ACC112 (cell line): ENCODE measurements at regions not wholly inside any gene's neighbourhood (a gene's known extent, or its start where the extent isn't known, plus 50 kb on each side); places are given as distances from the start of the nearest gene placed in this dataset.

Source experiments
- H2AFZ ChIP-seq: fragments of 200-600 bp; sonication (generic); one replicate; pipeline ENCODE4 v1.6.0; 2017; ENCODE audit warnings: antibody characterized with exemption, low read length; ENCODE audit not compliant: unreplicated experiment
- H3K27ac ChIP-seq: fragments of 200-600 bp; sonication (generic); 2 replicates; pipeline ENCODE4 v1.5.1; 2014; ENCODE audit warnings: low read depth, mild to moderate bottlenecking, antibody characterized with exemption, low read length, moderate library complexity
- H3K27me3 ChIP-seq: fragments of 200-600 bp; sonication (generic); 2 replicates; pipeline ENCODE4 v1.6.1; 2014; ENCODE audit warnings: mild to moderate bottlenecking, antibody characterized with exemption, low read length, moderate library complexity, mixed read lengths; ENCODE audit not compliant: insufficient read depth
- H3K36me3 ChIP-seq: fragments of 200-600 bp; sonication (generic); 2 replicates; pipeline ENCODE4 v1.6.1; 2016; ENCODE audit warnings: mild to moderate bottlenecking, antibody characterized with exemption, low read length, moderate library complexity, mixed read lengths; ENCODE audit not compliant: insufficient read depth
- H3K4me1 ChIP-seq: fragments of 200-600 bp; sonication (generic); one replicate; pipeline ENCODE4 v1.6.1; 2016; ENCODE audit warnings: low read length, mixed read lengths; ENCODE audit not compliant: insufficient read depth, unreplicated experiment, control insufficient read depth
- H3K4me3 ChIP-seq: fragments of 200-600 bp; sonication (generic); 2 replicates; pipeline ENCODE4 v1.5.1; 2014; ENCODE audit warnings: mild to moderate bottlenecking, low read depth, low read length
- H3K79me2 ChIP-seq: fragments of 200-600 bp; sonication (generic); one replicate; pipeline ENCODE4 v1.6.0; 2016; ENCODE audit warnings: low read length; ENCODE audit not compliant: control insufficient read depth, unreplicated experiment, insufficient read depth

DNA sequence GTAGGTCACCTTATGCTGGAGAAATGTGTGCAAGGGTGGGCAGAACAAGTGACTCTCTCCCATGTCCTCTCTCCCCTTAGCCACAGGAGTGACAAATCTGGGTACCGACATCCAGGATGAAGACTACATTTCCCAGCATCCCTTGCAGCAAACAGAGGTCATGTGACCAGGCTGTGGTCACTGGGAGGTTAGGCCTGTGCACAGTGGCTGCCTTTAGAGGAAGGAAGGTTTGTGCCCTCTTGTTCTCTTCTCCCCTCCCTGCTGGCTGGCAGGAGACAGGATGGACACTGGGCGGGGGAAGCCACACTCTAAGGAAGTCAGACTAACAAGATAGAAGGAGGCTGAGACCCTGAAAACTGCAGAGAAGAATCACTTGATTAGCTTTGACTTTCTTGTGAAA lies 360.2 kb downstream of the PREX1 start:
- Histone ChIP-seq H3K27ac (no peak overlapping the region), H3K4me3 (no peak overlapping the region), H3K36me3 (no peaks in the 10 kb centered on the region), H3K79me2 (no peaks in the 10 kb centered on the region), H2AFZ (no peak overlapping the region), H3K27me3 (no peaks in the 10 kb centered on the region; the same call in 1 of the 2 replicates), H3K4me1 (no peaks in the 10 kb centered on the region)

DNA sequence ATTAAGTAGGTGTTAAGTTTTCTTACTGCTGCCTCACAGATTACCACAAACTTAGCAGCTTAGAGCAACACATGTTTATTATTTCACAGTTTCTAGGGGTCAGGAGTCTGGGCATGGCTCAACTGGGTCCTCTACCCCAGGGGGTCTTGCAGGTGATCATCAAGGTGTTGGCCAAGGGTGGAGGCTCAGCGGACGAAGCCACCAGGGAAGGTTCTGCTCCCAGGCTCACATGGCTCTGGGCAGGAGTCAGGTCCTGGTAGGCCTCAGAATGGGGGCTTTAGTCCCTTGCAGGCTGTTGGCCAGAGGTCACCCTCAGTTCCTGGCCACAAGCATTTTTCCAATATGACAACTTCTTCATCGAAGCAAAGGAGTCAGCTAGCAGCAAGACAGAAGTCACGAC lies 362.5 kb downstream of the PREX1 start:
- H3K4me1 ChIP-seq, result no peaks in the 10 kb centered on the region
- peaks cover 20% of the 10 kb centered on the region; the same call in 1 of the 2 replicates for H3K27me3 ChIP-seq
- no peak overlapping the region for H2AFZ ChIP-seq
- no peak overlapping the region for H3K4me3 ChIP-seq
- H3K27ac ChIP-seq, result no peak overlapping the region
- H3K36me3 ChIP-seq, result no peaks in the 10 kb centered on the region
- H3K79me2 ChIP-seq, result no peaks in the 10 kb centered on the region

DNA sequence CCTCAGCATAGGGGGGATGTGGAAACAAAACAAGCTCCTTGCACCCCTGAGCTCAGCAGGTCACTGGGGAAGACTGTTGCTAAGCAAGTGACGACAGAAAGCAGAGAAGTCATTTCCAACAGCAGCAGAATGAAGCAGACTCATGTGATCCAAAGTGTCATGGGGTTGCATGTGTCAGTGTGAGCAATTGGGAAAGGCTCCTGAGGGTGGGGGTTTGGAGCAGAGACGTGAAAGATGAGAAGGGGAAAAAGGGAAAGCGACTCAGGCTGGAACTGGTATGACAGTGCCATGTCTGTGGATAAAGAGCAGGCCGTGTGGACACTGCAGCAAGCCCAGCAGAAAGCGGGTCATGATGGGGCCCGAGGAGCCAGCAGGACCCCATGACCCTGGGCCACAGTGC lies 363.9 kb downstream of the PREX1 start:
- H3K79me2 ChIP-seq, result no peaks in the 10 kb centered on the region
- H3K4me1 ChIP-seq, result no peaks in the 10 kb centered on the region
- no peaks in the 10 kb centered on the region for H3K36me3 ChIP-seq
- no peak overlapping the region for H2AFZ ChIP-seq
- H3K27ac ChIP-seq, result no peak overlapping the region
- H3K27me3 ChIP-seq, result peaks cover 24% of the 10 kb centered on the region; the same call in 1 of the 2 replicates
- no peak overlapping the region for H3K4me3 ChIP-seq

GRCh38 chr20:48463096-48463720 lies 364.6 kb downstream of the PREX1 start:
- Histone ChIP-seq H3K79me2 (no peaks in the 10 kb centered on the region), H3K4me1 (no peaks in the 10 kb centered on the region), H3K27me3 (peaks cover 24% of the 10 kb centered on the region; the same call in 1 of the 2 replicates), H2AFZ (no peak overlapping the region), H3K36me3 (no peaks in the 10 kb centered on the region), H3K27ac (no peak overlapping the region), H3K4me3 (no peak overlapping the region)

- Histone ChIP-seq H3K4me1 (no peaks in the 10 kb centered on the region), H3K27me3 (peaks cover 24% of the 10 kb centered on the region; the same call in 1 of the 2 replicates), H3K4me3 (no peak overlapping the region), H3K36me3 (no peaks in the 10 kb centered on the region), H3K27ac (no peak overlapping the region), H2AFZ (no peak overlapping the region), H3K79me2 (no peaks in the 10 kb centered on the region)
Measured at GRCh38 chr20:48461735-48462119, 366.1 kb downstream of the PREX1 start.

GRCh38 chr20:48461091-48461734 lies 366.6 kb downstream of the PREX1 start:
- no peak overlapping the region for H3K4me3 ChIP-seq
- no peaks in the 10 kb centered on the region for H3K4me1 ChIP-seq
- no peaks in the 10 kb centered on the region for H3K36me3 ChIP-seq
- no peaks in the 10 kb centered on the region for H3K79me2 ChIP-seq
- H3K27ac ChIP-seq, result no peak overlapping the region
- no peak overlapping the region for H2AFZ ChIP-seq
- H3K27me3 ChIP-seq, result peaks cover 24% of the 10 kb centered on the region; the same call in 1 of the 2 replicates

- H3K4me1 ChIP-seq, result no peaks in the 10 kb centered on the region
- H3K27me3 ChIP-seq, result peaks cover 24% of the 10 kb centered on the region; the same call in 1 of the 2 replicates
- H3K4me3 ChIP-seq, result no peak overlapping the region
- no peaks in the 10 kb centered on the region for H3K79me2 ChIP-seq
- no peak overlapping the region for H3K27ac ChIP-seq
- no peaks in the 10 kb centered on the region for H3K36me3 ChIP-seq
- no peak overlapping the region for H2AFZ ChIP-seq
Measured at GRCh38 chr20:48460681-48461080, 367.1 kb downstream of the PREX1 start.

GRCh38 chr20:48459722-48460395 lies 367.9 kb downstream of the PREX1 start:
- H3K4me1 ChIP-seq, result no peaks in the 10 kb centered on the region
- no peaks in the 10 kb centered on the region for H3K79me2 ChIP-seq
- no peak overlapping the region for H2AFZ ChIP-seq
- H3K4me3 ChIP-seq, result no peak overlapping the region
- H3K27ac ChIP-seq, result no peak overlapping the region
- H3K36me3 ChIP-seq, result no peaks in the 10 kb centered on the region
- H3K27me3 ChIP-seq, result peaks cover 28% of the 10 kb centered on the region; the same call in 1 of the 2 replicates

DNA sequence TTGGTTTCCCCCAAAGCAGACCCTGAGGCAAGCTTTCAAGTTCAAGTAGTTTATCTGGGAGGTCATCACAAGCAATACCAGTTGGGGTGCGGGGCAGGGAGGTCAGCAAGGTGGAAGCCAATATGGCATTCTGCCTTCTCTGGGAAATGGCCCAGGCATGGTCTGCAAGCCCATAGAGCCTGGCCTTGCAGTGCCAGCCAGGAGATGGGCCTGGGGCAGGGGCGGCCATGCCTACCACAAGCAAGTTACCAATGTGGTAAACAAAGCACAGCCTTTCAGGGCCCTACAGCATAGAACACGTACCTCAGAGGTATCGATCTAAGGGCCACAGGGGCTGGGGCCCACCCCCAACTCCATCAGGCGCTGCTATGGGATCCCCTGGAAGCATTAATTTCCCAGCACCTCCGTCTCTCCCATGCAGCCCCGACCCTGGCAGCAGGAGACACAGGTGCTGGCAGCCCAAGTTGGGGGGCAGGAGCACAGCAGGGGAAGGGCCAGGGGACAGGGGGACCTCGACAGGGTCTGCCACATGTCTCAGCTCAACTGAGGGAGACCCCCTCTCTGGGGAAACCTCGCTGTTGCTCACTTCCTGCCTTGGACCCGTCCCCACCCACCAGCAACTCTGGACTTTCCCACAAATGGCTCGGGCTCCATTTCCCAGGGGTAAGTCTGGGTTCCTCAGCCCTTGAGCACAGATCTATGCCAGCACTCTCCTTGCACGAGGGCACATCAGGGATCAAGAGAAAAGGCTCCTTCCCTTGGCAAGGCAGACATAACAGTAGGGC lies 369.0 kb downstream of the PREX1 start:
- H3K27me3 ChIP-seq, result peaks cover 31% of the 10 kb centered on the region; the same call in 1 of the 2 replicates
- H2AFZ ChIP-seq, result no peak overlapping the region
- H3K79me2 ChIP-seq, result no peaks in the 10 kb centered on the region
- no peak overlapping the region for H3K27ac ChIP-seq
- no peak overlapping the region for H3K4me3 ChIP-seq
- no peaks in the 10 kb centered on the region for H3K36me3 ChIP-seq
- H3K4me1 ChIP-seq, result no peaks in the 10 kb centered on the region

- H3K36me3 ChIP-seq, result no peaks in the 10 kb centered on the region
- H3K27ac ChIP-seq, result no peak overlapping the region
- H3K27me3 ChIP-seq, result peaks cover 31% of the 10 kb centered on the region; the same call in 1 of the 2 replicates
- H3K4me3 ChIP-seq, result no peak overlapping the region
- H3K4me1 ChIP-seq, result no peaks in the 10 kb centered on the region
- no peaks in the 10 kb centered on the region for H3K79me2 ChIP-seq
- H2AFZ ChIP-seq, result no peak overlapping the region
Measured at GRCh38 chr20:48458003-48458377, 369.8 kb downstream of the PREX1 start.
